Islet precursor cell (in vitro differentiated cells): ENCODE measurements at regions not wholly inside any gene's neighbourhood (a gene's known extent, or its start where the extent isn't known, plus 50 kb on each side); places are given as distances from the start of the nearest gene placed in this dataset.
A peak's percentile ranks its signal among the peaks of the same experiment; 100 is the strongest.
"Not testable (repeated sequence)": the region's sequence is repeated elsewhere in the genome, so short reads cannot be mapped to it uniquely, and the experiment has no call there.

Source experiments
- DNase-seq: peaks from one replicate; pipeline ENCODE4 v3.0.0-alpha.2; 2018

DNA sequence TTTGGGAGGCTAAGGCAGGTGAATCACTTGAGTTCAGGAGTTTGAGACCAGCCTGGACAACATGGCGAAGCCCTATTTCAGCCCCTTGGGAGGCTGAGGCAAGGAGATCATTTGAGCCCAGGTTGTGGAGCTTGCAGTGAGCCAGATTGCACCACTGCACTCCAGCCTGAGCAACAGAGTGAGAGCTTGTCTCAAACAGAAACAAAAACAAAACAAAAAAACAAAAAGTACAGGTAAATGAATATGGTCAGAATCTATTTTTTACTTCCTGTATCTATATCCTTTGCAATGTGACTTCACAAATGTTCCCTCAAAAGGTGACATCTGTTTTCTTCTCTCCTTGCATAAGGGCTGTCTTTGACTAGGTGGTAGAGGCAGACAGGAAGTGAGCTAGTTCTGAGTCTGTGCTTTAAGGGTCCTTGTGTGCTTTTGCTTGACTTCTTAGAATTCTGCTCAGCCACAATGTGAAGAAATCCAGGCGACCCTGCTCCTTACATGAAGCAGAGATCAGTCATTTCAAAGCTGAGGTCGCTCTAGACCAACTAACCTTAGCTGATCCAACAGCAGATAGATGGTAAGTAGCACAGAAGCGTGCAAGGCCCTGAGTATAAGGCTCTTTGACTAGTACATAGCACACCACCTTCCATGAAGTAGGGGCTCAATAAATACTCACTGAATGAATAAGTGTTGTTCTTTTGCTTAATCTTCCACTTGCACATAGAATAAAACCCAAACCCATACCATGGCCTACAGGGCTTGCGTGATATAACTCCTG, 423.2 kb upstream of the PCDH15 start:
- DNase-seq: no peak

DNA sequence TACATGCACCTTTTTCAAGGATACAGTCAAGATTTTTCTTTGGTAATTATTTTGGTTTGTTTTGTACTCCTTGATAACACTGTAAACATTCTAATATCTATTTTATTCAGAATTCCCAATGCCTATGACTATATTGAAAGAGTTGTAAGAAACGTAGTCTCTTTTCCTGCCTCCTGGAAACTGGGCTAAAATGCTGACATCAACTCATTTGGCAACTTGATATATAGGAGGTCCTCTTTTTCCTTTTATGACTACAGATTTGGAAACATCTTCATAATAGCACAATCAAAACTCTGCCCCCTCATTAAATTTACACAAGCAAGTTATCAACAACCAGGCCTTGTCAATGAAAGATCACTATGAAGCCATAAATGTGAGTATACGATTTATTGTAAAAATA, 422.3 kb upstream of the PCDH15 start:
- DNase-seq: no peak

DNA sequence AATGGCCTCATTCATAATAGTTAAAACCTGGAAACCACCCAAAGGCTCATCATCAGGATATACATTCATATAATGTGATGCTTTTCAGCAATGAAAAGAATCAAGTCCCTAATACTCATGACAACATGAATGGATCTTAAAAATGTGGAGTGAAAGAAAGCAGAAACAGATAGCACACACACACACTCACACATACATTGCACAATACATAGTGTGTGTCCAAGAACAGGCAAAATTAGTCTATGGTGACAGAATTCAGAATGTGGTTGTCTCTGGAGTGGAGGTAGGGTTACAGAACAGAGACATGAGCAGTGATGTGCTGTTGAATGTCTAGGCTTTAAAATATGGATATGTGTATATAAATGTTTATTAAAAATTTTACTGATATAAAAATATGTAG, 419.9 kb upstream of the PCDH15 start:
- no peak for DNase-seq

DNA sequence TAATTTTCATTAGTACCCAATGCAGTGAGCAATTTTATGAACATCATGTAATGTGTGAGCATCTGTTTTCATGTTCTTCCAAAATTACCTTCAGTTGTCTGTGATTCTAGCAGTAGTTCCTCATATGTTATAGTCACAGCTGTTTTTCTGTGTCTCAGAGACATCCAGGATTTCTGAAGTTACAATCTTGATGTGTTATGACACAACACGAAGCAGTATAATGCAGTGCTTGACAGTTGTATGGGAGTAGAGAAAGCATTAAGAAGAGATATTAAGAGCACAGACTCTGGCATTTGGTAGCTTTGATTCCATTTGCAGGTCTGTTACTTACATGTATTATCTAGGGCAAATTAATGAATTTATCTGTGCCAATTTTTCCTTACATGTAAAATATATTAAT, 414.7 kb upstream of the PCDH15 start:
- DNase-seq: no peak

DNA sequence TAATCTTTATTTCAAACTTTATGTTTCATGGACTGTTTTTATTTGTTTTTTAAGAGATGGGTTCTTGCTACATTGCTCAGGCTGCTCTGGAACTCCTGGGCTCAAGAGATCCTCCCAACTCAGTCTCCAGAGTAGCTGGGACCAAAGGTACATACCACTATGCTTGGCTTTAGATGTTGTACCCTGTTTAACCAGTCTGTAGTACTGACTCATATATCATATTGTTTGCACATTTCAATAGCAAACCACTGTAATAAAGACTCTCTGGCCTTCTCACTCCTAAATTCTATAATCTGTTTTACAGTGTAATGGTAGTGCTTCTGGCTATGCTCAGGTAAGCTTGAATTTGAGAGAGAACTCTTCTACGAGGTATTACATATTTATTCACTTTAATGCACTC, 413.6 kb upstream of the PCDH15 start:
- DNase-seq: no peak

DNA sequence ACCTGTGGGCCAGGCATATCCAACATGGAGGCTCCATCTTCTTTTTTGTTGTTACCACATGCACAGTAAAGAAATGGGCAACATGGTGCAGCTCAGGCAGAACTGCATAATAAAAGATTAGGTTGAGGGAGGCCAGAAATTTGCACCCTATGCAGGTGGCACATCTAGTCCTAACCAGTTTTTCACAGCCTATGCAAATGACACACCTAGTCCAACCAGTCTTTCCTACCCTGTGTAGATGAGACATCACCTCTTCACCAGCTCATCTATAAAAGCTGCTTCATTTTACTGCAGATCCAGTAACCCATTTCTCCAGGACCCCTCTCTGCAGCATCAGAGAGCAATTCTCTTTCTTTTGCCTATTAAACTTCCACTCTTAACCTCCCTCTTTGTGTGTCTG, 411.0 kb upstream of the PCDH15 start:
- no peak for DNase-seq

DNA sequence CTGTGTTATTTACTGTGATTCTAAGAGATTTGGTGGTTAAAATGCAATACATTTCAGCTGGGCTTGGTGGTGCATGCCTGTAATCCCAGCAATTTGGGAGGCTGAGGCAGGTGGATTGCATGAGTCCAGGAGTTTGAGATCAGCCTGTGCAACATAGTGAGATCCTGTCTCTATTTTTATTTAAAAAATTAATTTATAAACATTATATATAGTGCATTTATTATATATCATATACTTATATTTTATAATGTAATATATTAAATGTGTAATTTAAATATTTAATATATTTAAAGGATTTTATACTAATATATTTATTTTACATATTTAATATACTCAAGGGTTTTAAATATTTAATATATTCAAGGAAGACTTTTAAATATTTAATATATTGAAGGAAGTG, 402.8 kb upstream of the PCDH15 start:
- no peak for DNase-seq

DNA sequence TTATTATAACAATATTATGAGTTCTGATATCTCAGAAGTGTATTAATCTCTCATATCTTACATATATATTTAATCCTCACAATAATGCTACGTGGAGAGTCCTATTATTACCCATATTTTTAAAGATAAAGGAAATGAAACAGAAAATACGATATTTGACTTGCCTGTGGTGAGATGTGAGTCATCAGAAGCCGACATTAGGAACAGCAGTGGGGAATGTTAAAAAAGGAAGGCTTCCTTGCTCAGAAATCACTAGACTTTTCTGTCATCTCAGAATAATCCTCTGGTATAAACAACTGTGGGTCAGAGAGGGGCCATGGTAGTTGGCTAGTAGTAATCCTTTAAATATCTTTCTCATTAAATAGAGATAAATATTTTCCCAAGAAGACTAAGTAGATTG, 402.3 kb upstream of the PCDH15 start:
- no peak for DNase-seq

DNA sequence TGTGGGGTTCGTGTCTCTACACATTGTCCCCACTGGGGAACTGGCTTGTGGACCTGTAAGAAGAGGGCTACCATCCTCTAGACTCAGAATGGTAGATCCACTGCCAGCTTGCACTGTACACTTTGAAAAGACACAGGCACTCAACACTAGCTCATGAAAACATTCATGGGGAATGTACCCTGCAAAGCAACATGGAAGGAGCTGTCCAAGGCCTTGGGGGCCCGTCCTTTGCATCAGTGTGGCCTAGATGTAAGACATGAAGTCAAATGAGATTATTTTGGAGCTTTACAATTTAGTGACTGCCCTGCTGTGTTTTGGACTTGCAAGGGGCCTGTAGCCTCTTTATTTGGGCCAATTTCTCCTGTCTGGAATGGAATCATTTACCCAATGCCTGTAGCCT, 399.0 kb upstream of the PCDH15 start:
- no peak for DNase-seq

DNA sequence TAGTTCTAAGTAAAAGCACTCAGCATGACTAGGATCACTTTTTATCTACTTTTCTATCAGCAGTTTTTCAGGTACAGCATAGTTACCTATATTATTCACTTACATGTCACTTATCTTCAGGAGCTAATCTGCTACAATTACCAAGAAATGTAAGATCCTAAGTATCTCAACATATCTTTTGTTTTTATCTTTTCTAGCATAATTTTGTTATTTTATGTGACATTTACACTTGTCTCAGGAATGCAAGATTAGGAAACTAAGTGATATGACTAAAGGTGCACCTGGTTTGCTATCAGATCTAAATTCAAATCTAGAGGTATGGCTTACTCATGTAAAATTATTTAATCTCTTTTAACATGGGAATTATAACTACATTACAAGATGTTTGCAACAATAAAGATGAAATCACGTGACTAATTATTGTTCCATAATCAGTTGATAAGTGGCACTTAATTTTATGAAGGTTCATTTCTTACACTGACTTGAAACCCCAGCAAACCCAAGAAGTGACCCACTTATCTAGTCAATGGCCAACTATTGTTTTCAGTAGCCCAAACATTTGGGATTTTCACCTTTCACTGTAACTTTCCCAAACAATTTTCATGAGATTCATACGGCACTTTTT, 390.3 kb upstream of the PCDH15 start:
- no peak for DNase-seq

DNA sequence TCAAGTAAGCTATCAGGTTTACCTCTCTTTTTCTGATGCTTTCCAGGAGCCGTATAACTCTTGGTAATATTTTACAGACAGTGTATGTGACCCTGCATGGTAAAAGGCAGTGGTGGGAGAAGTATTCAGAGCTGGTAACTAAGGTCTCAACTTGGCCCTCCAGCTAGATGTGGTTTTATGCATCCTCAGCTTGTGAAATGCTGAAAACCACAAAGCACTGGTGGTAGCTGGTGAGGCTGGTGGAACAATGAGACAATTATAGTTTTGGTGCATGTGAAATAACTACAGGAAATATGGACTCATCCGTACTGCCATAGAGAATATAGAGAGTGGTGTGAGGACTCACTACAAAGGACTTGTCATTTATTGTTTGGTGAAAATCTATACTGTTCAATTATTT, 383.0 kb upstream of the PCDH15 start:
- DNase-seq: peak; percentile 63

DNA sequence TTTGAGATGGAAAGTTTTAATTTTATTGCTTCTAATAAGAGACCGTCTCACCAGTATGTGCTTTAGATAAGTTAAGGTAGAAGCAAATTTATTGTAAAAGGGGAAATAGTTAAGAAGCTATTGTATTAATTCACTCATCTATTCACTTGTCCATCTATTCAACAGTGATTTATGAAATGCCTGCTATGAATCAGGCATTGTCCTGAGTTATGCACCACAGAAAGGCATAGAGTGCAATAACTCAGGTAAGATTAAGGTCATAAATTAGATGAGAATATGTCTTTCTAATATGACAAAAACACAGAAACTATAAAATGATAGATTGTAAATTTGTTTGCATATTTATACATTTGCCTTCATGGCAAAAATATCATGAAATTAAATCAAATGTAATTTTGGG, 379.3 kb upstream of the PCDH15 start:
- DNase-seq: no peak

DNA sequence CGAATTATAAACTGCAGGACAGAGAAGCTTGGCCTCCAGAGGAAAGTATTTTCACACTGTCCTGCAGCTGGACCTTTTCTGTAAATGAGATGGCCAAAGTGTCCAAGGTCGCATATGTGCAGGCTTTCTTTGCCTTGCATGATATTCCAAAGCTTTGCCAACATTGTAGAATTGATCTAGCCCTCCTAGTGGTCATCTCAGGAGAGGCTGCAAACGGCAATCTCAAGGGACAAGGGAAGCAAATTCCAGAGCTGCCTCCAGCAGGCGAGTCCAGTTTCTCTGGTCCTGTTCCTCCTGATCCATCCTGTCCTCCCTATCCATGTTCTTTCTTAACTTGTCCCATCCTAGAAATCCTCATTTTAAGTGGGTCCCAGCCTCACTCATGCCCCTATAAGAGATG, 373.4 kb upstream of the PCDH15 start:
- DNase-seq: peak; percentile 58

DNA sequence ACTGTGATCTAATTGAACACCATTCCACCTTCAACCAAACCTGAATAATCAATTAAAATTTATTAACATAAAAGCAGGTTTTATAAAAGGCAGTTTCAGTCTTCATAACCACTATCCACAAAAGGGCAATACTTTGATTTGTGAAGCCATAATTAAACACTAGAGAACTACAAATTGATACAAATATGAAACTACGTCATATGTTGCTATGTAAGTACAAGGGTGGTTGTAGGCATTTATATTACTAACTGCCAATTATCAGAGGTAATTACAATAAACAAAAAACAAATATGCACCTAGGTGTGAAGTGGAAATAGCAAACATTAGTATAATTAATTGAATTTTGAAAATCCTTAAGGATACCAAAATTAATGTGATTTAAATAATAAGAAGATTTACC, 368.5 kb upstream of the PCDH15 start:
- DNase-seq: no peak

DNA sequence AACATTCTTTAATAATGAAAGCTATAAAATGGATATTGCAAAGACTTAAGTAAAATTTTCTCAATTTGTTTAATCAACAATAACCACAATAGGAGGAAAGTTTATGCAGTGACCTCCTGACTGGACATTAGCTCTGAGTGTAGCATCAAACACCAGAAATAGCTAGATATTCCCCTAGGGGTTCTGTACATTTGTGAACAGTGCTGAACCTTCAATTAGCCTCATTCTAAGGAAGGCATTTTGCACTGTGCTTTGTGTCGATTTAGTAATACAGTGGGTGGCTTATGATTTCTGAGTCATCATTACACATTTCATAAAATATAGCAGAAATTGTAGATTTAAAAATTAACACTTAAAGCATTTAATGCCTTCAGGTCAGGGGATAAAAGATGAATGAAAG, 367.3 kb upstream of the PCDH15 start:
- DNase-seq: no peak

DNA sequence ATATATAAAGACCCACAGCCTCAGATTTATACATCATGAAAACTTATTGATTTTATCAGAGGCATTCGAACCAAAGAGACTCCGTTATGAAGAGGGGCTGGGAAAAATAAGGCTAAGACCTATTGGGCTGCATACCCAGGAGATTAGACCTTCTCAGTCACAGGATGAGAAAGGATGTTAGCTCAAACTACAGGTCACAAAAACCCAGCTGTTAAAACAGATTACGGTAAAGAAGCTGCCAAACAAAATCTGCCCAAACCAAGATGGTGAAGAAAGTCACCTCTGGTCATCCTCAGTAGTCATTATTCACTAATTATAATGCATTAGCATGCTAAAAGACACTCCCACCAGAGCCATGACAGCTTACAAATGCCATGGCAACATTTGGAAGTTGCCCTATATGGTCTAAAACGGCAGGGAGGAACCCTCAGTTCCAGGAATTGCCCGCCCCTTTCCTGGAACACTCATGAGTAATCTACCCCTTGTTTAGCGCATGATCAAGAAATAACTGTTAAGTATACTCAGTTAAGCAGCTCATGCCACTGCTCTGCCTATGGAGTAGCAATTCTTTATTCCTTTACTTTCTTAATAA, 362.5 kb upstream of the PCDH15 start:
- DNase-seq: no peak

DNA sequence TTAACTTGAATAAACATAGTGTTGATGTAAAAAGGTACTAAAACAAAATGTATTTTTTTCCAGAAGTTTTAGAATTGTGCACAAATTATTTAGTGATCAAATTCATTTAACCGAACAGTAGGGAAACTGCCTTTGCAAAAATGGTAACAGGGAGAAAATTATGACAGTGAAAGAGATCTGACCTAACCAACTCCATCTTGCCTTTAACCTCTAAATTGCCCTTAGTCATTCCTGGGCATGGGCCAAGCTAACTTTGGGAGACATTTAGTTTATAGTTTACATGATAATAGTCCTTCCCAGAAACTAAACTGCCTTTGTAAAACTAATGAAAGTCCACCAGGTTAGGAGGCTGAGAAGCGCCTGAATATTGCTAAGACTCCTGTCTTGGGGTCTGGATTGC, 361.3 kb upstream of the PCDH15 start:
- DNase-seq: not testable (repeated sequence)

DNA sequence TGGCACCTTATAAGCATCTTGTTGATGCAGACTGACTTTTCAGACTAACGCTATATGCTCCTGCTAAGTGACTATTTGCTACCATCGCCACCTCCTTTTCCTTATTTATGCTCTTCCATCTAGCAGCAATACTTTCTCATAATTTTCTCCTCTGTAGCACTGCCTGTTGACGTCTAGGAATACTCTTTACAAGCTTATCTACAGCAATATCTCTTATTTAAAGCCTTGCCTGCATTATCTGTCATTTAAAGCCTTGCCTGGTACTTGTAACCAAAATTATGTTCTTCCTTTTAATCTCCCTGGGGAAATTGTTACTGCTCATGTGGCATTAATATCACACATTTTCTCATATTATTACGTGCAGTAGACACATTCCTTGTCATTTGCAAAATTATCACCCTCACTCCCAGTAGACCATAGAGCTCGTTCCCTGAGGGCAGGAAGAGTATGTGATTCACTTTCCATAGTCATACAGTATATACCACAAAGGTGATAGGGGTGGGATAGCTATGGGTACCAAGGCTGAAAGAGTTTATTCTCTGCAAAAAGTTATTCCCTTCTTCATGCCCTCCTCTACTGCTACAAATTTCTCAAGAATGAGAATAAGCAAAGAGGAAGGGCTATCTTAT, 359.7 kb upstream of the PCDH15 start:
- no peak for DNase-seq

DNA sequence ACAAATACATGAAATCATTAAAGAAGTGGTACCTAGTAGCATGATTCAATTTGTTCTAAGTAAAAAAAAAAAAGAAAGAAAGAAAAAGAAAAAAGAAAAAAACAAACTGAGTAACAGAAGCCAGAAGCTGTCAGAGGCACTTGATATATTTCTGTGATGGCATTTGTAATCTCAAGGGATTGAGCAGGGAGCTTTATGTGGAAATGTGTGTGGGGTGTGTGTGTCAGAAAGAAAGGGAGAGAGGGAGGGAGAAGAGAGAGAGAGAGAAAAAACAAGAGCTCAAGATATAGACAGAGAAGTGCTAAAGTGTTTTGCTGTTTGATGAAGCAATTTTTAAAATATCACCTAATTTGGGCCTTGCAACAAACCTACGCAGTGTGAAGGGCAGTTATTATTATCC, 357.6 kb upstream of the PCDH15 start:
- DNase-seq: no peak

DNA sequence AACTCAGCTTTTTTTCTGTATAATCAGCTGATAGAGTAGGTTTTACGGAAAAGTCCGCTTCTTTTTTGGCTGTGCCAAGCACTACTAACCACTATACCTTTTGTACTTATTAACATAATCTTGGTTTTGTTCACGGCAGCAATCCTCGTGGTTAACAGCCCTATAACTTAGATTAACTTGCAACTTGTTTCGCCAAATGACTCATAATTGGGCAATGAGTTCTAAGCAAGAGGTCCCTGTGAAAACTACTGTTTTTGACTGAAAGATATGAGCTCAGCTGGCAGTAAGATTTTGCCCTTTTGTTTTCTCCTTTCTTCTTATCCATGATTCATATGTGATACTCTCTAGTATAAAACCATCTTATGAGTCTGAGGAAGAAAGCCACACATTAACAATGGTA, 345.0 kb upstream of the PCDH15 start:
- DNase-seq: no peak

DNA sequence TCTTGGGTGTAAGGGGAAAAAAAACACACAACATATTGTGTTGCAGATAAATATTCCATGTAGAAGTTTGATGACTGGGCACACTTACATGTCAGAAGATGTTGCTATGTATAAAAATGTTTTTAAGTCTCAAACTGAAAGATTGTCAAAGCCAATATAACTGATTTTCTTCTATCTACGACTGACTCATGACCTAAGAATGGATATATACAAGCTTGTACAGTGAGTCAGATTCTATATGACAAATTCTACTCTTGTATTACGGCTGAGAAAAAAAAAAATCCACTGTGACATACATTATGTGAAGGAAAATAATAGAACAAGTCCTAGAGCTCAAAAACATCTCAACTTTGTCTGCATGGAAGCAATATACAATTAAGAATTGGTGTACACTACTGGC, 343.0 kb upstream of the PCDH15 start:
- no peak for DNase-seq

DNA sequence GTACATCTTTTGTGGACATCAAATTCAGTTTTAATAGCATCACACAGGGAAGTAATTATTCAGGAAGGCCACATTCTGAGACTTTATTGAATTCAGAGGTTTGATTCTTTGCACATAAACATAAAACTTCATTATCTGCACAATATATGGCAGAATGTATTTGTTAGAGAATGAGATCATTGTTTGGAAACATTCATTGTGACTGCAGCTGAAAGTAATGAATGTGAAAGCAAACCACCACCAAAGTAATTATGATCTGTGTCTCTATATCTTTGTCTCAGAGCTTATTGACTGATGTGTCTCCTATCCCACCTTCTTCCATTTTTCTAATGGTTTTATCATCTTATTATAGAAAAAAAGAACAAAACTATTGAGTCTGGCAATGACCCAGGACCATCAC, 340.9 kb upstream of the PCDH15 start:
- DNase-seq: no peak

DNA sequence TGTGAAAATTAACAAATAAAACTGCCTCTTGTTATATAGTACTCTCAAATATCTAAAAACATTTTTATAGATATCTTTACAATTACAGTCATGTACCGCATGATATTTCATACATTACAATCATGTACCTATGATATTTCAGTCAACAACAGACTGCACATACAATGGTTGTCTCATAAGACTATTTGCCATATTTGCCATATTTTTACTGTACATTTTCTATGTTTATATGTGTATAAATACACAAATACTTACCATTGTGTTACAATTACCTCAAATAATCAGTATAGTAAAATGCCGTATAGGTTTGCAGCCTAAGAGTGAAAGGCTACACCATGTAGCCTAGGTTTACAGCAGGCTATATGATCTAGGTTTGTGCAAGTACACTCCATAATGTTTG, 336.0 kb upstream of the PCDH15 start:
- DNase-seq: no peak

DNA sequence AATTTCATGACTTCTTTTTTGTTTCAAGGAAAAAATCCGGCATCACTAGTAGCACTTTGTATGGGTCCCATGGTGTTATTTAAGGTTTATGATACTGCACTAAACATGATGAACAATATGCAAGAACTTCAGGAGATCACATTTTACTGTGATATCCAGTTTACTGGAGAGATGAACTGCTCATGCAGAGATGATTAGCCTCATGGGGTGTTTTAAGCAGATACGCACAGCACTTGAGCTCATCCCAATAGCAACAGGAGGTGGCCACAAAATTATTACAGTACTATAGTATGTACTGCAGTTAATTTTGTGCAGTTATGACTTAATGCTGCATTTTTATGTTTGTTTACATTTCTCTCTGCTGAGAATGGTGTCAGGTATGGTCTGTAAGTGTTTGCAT, 303.7 kb upstream of the PCDH15 start:
- no peak for DNase-seq
